Fibroblast of lung (primary cell): ENCODE measurements at regions not wholly inside any gene's neighbourhood (a gene's known extent, or its start where the extent isn't known, plus 50 kb on each side); places are given as distances from the start of the nearest gene placed in this dataset.

ENCODE experiments used
- EZH2 ChIP-seq: IDR thresholded peaks from 2 replicates; pipeline ENCODE4 v1.5.1; 2012; ENCODE audit warnings: low read length, control low read depth, mild to moderate bottlenecking; ENCODE audit errors: missing control alignments
- TF ChIP-seq, protein P1 (sequence below), 2 donors: IDR thresholded peaks in 1 of 2; conservative IDR thresholded peaks in 1 of 2; 1 replicate in 1 of 2; 2 replicates in 1 of 2; pipeline ENCODE4 v1.5.1; 2011 to 2012; ENCODE audit warnings: low read length in 2 of 2, control low read depth in 1 of 2, inconsistent platforms in 1 of 2, low read depth in 1 of 2, mild to moderate bottlenecking in 1 of 2

DNA sequence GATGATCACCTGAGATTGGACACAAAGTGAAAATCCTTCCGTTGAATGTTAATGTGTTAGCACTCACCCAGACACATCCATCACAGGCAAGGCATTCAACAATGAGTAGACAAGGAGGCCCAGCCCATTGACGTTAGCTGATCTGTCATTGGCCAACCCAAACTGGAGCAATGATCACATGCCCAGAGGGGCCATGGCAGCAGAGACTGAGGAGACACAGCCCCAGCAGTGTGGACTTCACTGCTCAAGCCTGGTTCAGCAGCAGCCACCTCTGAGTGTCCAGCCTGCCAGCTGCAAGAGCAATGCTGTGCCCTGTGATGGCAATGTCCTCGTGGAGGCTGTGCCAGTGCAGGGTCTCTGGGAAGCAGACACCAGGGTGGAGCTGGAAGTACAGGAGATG is 622.2 kb downstream of the AACS start:
- no peak for TF ChIP-seq EZH2
- TF ChIP-seq, protein P1, sequence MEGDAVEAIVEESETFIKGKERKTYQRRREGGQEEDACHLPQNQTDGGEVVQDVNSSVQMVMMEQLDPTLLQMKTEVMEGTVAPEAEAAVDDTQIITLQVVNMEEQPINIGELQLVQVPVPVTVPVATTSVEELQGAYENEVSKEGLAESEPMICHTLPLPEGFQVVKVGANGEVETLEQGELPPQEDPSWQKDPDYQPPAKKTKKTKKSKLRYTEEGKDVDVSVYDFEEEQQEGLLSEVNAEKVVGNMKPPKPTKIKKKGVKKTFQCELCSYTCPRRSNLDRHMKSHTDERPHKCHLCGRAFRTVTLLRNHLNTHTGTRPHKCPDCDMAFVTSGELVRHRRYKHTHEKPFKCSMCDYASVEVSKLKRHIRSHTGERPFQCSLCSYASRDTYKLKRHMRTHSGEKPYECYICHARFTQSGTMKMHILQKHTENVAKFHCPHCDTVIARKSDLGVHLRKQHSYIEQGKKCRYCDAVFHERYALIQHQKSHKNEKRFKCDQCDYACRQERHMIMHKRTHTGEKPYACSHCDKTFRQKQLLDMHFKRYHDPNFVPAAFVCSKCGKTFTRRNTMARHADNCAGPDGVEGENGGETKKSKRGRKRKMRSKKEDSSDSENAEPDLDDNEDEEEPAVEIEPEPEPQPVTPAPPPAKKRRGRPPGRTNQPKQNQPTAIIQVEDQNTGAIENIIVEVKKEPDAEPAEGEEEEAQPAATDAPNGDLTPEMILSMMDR (conservative IDR thresholded peaks at IDR 0.05 in 1 of 2, IDR thresholded peaks at IDR 0.05 in 1 of 2; ENCODE audit: low read depth in 1 of 2, low read length in 2 of 2) = no peak
